ENCODE measurements at regions not wholly inside any gene's neighbourhood (a gene's known extent, or its start where the extent isn't known, plus 50 kb on each side); places are given as distances from the start of the nearest gene placed in this dataset.

DNA sequence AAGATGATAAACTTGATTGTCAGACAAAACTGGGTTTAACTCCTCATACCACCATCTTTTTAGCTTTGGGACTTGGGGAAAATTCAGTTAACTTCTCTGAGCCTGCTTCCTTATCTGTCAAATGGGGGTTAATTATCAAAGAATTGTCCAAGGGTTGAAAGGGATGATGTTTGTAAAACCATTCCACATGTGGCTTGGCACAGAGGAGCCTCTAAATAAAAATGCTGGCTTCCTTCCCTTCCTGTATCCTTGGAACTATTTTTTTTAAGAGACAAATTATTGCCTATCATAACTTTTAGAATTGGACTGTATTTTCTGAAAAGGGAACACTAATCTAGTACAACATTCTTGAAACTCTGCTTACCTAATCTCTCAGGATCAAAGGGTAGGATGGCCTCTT, 143.4 kb upstream of the USP24 start:
- TF ChIP-seq, protein P1, sequence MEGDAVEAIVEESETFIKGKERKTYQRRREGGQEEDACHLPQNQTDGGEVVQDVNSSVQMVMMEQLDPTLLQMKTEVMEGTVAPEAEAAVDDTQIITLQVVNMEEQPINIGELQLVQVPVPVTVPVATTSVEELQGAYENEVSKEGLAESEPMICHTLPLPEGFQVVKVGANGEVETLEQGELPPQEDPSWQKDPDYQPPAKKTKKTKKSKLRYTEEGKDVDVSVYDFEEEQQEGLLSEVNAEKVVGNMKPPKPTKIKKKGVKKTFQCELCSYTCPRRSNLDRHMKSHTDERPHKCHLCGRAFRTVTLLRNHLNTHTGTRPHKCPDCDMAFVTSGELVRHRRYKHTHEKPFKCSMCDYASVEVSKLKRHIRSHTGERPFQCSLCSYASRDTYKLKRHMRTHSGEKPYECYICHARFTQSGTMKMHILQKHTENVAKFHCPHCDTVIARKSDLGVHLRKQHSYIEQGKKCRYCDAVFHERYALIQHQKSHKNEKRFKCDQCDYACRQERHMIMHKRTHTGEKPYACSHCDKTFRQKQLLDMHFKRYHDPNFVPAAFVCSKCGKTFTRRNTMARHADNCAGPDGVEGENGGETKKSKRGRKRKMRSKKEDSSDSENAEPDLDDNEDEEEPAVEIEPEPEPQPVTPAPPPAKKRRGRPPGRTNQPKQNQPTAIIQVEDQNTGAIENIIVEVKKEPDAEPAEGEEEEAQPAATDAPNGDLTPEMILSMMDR (IDR thresholded peaks at IDR 0.05): no peak
- TF ChIP-seq POLR2A (IDR thresholded peaks at IDR 0.05): no peak

Measured in lower leg skin (tissue), 3 donors.